ENCODE measurements at regions not wholly inside any gene's neighbourhood (a gene's known extent, or its start where the extent isn't known, plus 50 kb on each side); places are given as distances from the start of the nearest gene placed in this dataset.

DNA sequence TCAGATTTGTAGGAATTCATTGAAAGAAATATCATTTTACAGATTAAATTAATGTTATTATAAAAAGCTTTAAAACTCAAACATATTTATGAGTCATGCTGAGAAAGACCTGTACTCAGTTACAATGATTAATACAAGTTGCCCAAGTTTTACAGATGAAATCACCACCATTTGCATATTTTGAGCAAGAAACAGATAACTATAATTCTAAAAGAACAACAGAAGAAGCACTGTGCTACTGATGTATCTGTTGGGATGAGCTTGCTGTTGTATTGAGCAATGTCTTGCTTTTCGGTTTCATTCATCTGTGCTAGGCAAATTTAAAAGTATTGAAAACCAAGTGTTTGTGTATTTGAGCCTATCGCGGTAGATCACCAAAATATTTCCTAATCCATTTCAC, 1589.1 kb upstream of the ZEB2 start:
- Histone ChIP-seq H3K9ac (ENCODE audit: low read length) (no peak overlapping the region), H2AFZ (ENCODE audit: insufficient read depth, low read depth, low read length, poor library complexity, severe bottlenecking) (no peak overlapping the region), H3K9me3 (ENCODE audit: control extremely low read depth in 1 of 3, control insufficient read depth in 2 of 3, insufficient read depth in 1 of 3, low read length in 2 of 3) (no peaks in the 10 kb centered on the region), H3K27ac (ENCODE audit: low read length in 2 of 2) (no peak overlapping the region), H3K4me1 (ENCODE audit: control insufficient read depth in 2 of 2, insufficient read depth in 2 of 2, low read length in 2 of 2) (no peaks in the 10 kb centered on the region), H3K36me3 (replicated peaks in 1 of 2; ENCODE audit: control extremely low read depth in 1 of 2, control insufficient read depth in 1 of 2, extremely low read depth in 1 of 2, insufficient read depth in 2 of 2, low read length in 1 of 2) (no peaks in the 10 kb centered on the region), H4K20me1 (ENCODE audit: control insufficient read depth, insufficient read depth, low read length, poor library complexity, severe bottlenecking) (no peaks in the 10 kb centered on the region), H3K4me2 (replicated peaks; ENCODE audit: low read depth, low read length, poor library complexity, severe bottlenecking) (no peak overlapping the region), H3K4me3 (ENCODE audit: control extremely low read depth in 1 of 5, extremely low read depth in 1 of 5, insufficient read depth in 1 of 5, low read depth in 2 of 5, low read length in 4 of 5) (no peak overlapping the region), H3K27me3 (replicated peaks in 1 of 4; ENCODE audit: control extremely low read depth in 1 of 4, control insufficient read depth in 3 of 4, insufficient read depth in 4 of 4, low read length in 3 of 4) (no peaks in the 10 kb centered on the region), H3K79me2 (ENCODE audit: control insufficient read depth, insufficient read depth, low read length) (no peaks in the 10 kb centered on the region)
- WGBS (ENCODE audit: insufficient coverage) = no CpG with 5 or more reads among the region's 3 CpGs
- POLR2A ChIA-PET = no interaction called here
- no peak overlapping the region for H3K27ac Mint-ChIP-seq
- H3K4me3 Mint-ChIP-seq = no peak overlapping the region
- intact Hi-C loops (cut with micrococcal nuclease) = no loop called here
- no peaks in the 10 kb centered on the region for H3K4me1 Mint-ChIP-seq
- DNase-seq = no peak
- H3K27me3 Mint-ChIP-seq = no peaks in the 10 kb centered on the region
- H3K9me3 Mint-ChIP-seq (ENCODE audit: insufficient read depth) = no peaks in the 10 kb centered on the region
- TF ChIP-seq EZH2 (IDR thresholded peaks at IDR 0.05; ENCODE audit: borderline replicate concordance, insufficient read depth, low read depth, low read length, poor library complexity, severe bottlenecking) = no peak
- TF ChIP-seq, protein P1, sequence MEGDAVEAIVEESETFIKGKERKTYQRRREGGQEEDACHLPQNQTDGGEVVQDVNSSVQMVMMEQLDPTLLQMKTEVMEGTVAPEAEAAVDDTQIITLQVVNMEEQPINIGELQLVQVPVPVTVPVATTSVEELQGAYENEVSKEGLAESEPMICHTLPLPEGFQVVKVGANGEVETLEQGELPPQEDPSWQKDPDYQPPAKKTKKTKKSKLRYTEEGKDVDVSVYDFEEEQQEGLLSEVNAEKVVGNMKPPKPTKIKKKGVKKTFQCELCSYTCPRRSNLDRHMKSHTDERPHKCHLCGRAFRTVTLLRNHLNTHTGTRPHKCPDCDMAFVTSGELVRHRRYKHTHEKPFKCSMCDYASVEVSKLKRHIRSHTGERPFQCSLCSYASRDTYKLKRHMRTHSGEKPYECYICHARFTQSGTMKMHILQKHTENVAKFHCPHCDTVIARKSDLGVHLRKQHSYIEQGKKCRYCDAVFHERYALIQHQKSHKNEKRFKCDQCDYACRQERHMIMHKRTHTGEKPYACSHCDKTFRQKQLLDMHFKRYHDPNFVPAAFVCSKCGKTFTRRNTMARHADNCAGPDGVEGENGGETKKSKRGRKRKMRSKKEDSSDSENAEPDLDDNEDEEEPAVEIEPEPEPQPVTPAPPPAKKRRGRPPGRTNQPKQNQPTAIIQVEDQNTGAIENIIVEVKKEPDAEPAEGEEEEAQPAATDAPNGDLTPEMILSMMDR (IDR thresholded peaks at IDR 0.05) = no peak
- no peak for ATAC-seq (ENCODE audit: low read depth)
- CTCF ChIA-PET = no interaction called here

DNA sequence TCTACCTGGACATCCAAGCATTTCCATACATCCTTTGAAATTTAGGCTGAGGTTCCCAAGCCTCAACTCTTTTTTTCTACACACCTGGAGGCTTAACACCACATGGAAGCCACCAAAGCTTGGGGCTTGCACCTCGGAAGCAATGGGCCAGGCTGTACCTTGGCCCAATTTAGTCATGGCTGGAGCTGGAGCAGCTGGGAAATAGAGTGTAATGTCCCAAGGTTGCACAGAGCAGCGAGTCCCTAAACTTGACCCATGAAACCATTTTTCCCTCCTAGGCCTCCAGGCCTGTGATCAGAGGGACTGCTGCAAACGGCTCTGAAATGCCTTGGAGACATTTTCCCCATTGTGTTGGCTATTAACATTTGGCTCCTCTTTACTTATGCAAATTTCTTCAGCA, 1574.3 kb upstream of the ZEB2 start:
- Histone ChIP-seq H3K9ac (ENCODE audit: low read length) (no peak overlapping the region), H2AFZ (ENCODE audit: insufficient read depth, low read depth, low read length, poor library complexity, severe bottlenecking) (no peak overlapping the region), H3K4me2 (replicated peaks; ENCODE audit: low read depth, low read length, poor library complexity, severe bottlenecking) (no peak overlapping the region), H3K36me3 (replicated peaks in 1 of 2; ENCODE audit: control extremely low read depth in 1 of 2, control insufficient read depth in 1 of 2, extremely low read depth in 1 of 2, insufficient read depth in 2 of 2, low read length in 1 of 2) (no peaks in the 10 kb centered on the region), H3K27me3 (replicated peaks in 1 of 4; ENCODE audit: control extremely low read depth in 1 of 4, control insufficient read depth in 3 of 4, insufficient read depth in 4 of 4, low read length in 3 of 4) (no peaks in the 10 kb centered on the region), H3K9me3 (ENCODE audit: control extremely low read depth in 1 of 3, control insufficient read depth in 2 of 3, insufficient read depth in 1 of 3, low read length in 2 of 3) (peaks cover 3 to 17% (median 15%) of the 10 kb centered on the region in 3 donors), H3K4me3 (ENCODE audit: control extremely low read depth in 1 of 5, extremely low read depth in 1 of 5, insufficient read depth in 1 of 5, low read depth in 2 of 5, low read length in 4 of 5) (no peak overlapping the region), H3K27ac (ENCODE audit: low read length in 2 of 2) (no peak overlapping the region), H3K79me2 (ENCODE audit: control insufficient read depth, insufficient read depth, low read length) (no peaks in the 10 kb centered on the region), H3K4me1 (ENCODE audit: control insufficient read depth in 2 of 2, insufficient read depth in 2 of 2, low read length in 2 of 2) (no peaks in the 10 kb centered on the region), H4K20me1 (ENCODE audit: control insufficient read depth, insufficient read depth, low read length, poor library complexity, severe bottlenecking) (no peaks in the 10 kb centered on the region)
- WGBS (ENCODE audit: insufficient coverage) = 92% methylated on average over 2 of the region's 3 CpGs
- no peaks in the 10 kb centered on the region for H3K4me1 Mint-ChIP-seq
- H3K27ac Mint-ChIP-seq = no peak overlapping the region
- intact Hi-C loops (cut with micrococcal nuclease) = no loop called here
- ChIA-PET CTCF (no interaction called here), POLR2A (no interaction called here)
- TF ChIP-seq, protein P1 (IDR thresholded peaks at IDR 0.05) = no peak
- no peak for TF ChIP-seq EZH2 (IDR thresholded peaks at IDR 0.05; ENCODE audit: borderline replicate concordance, insufficient read depth, low read depth, low read length, poor library complexity, severe bottlenecking)
- ATAC-seq (ENCODE audit: low read depth) (no peak), DNase-seq (no peak)
- H3K9me3 Mint-ChIP-seq (ENCODE audit: insufficient read depth) = peaks cover 14% of the 10 kb centered on the region
- H3K27me3 Mint-ChIP-seq = no peaks in the 10 kb centered on the region
- no peak overlapping the region for H3K4me3 Mint-ChIP-seq
